ENCODE measurements at regions not wholly inside any gene's neighbourhood (a gene's known extent, or its start where the extent isn't known, plus 50 kb on each side); places are given as distances from the start of the nearest gene placed in this dataset.
A peak's percentile ranks its signal among the peaks of the same experiment; 100 is the strongest.
"Not testable (repeated sequence)": the region's sequence is repeated elsewhere in the genome, so short reads cannot be mapped to it uniquely, and the experiment has no call there.

- no peaks in the 10 kb centered on the region for H3K36me3 ChIP-seq (ENCODE audit: control insufficient read depth, insufficient read depth, low read length)
- FAIRE-seq (no peak), DNase-seq (ENCODE audit: low read depth) (peak; percentile 19)
- H3K27me3 ChIP-seq (ENCODE audit: control insufficient read depth, insufficient read depth, low read length), result no peaks in the 10 kb centered on the region
- no peak for TF ChIP-seq CTCF (IDR thresholded peaks at IDR 0.05; ENCODE audit: insufficient read depth, low read length, severe bottlenecking)
- H3K4me3 ChIP-seq (ENCODE audit: low read depth, low read length), result no peak overlapping the region
These were observed 439.0 kb upstream of the ADAMTS9 start for GRCh38 chr3:65126527-65127410.

- FAIRE-seq; H3K36me3 ChIP-seq (ENCODE audit: control insufficient read depth, insufficient read depth, low read length); H3K27me3 ChIP-seq (ENCODE audit: control insufficient read depth, insufficient read depth, low read length); H3K4me3 ChIP-seq (ENCODE audit: low read depth, low read length); DNase-seq (ENCODE audit: low read depth): not testable (repeated sequence)
These were observed 432.4 kb upstream of the ADAMTS9 start for GRCh38 chr3:65120156-65120555.

GRCh38 chr3:65118912-65119499 is 431.2 kb upstream of the ADAMTS9 start:
- no peak for TF ChIP-seq CTCF (IDR thresholded peaks at IDR 0.05; ENCODE audit: insufficient read depth, low read length, severe bottlenecking)
- FAIRE-seq (no peak), DNase-seq (ENCODE audit: low read depth) (no peak)
- no peak overlapping the region for H3K4me3 ChIP-seq (ENCODE audit: low read depth, low read length)
- no peaks in the 10 kb centered on the region for H3K36me3 ChIP-seq (ENCODE audit: control insufficient read depth, insufficient read depth, low read length)
- no peaks in the 10 kb centered on the region for H3K27me3 ChIP-seq (ENCODE audit: control insufficient read depth, insufficient read depth, low read length)

GRCh38 chr3:65114041-65114440 is 426.2 kb upstream of the ADAMTS9 start:
- FAIRE-seq (no peak), DNase-seq (ENCODE audit: low read depth) (no peak)
- H3K4me3 ChIP-seq (ENCODE audit: low read depth, low read length), result no peak overlapping the region
- H3K36me3 ChIP-seq (ENCODE audit: control insufficient read depth, insufficient read depth, low read length), result no peaks in the 10 kb centered on the region
- no peaks in the 10 kb centered on the region for H3K27me3 ChIP-seq (ENCODE audit: control insufficient read depth, insufficient read depth, low read length)
- TF ChIP-seq CTCF (IDR thresholded peaks at IDR 0.05; ENCODE audit: insufficient read depth, low read length, severe bottlenecking), result no peak

- TF ChIP-seq CTCF (IDR thresholded peaks at IDR 0.05; ENCODE audit: insufficient read depth, low read length, severe bottlenecking), result no peak
- FAIRE-seq, result no peak
- no peak for DNase-seq (ENCODE audit: low read depth)
- no peak overlapping the region for H3K4me3 ChIP-seq (ENCODE audit: low read depth, low read length)
- H3K36me3 ChIP-seq (ENCODE audit: control insufficient read depth, insufficient read depth, low read length), result no peaks in the 10 kb centered on the region
- no peaks in the 10 kb centered on the region for H3K27me3 ChIP-seq (ENCODE audit: control insufficient read depth, insufficient read depth, low read length)
These were observed 425.0 kb upstream of the ADAMTS9 start for GRCh38 chr3:65112751-65113300.

- Histone ChIP-seq H3K36me3 (ENCODE audit: control insufficient read depth, insufficient read depth, low read length) (no peaks in the 10 kb centered on the region), H3K4me3 (ENCODE audit: low read depth, low read length) (no peak overlapping the region), H3K27me3 (ENCODE audit: control insufficient read depth, insufficient read depth, low read length) (no peaks in the 10 kb centered on the region)
- FAIRE-seq, result no peak
- no peak for TF ChIP-seq CTCF (IDR thresholded peaks at IDR 0.05; ENCODE audit: insufficient read depth, low read length, severe bottlenecking)
- DNase-seq (ENCODE audit: low read depth), result no peak
These were observed 422.9 kb upstream of the ADAMTS9 start for GRCh38 chr3:65110661-65111060.

All from bronchial epithelial cell (primary cell).